GM21360 (cell line): ENCODE measurements at regions not wholly inside any gene's neighbourhood (a gene's known extent, or its start where the extent isn't known, plus 50 kb on each side); places are given as distances from the start of the nearest gene placed in this dataset.

ENCODE experiments used
- ATAC-seq: cut with Tn5 transposase; IDR thresholded peaks from one replicate; pipeline ENCODE4 v1.9.1; 2021; ENCODE audit warnings: mild to moderate bottlenecking, moderate library complexity; ENCODE audit not compliant: unreplicated experiment

DNA sequence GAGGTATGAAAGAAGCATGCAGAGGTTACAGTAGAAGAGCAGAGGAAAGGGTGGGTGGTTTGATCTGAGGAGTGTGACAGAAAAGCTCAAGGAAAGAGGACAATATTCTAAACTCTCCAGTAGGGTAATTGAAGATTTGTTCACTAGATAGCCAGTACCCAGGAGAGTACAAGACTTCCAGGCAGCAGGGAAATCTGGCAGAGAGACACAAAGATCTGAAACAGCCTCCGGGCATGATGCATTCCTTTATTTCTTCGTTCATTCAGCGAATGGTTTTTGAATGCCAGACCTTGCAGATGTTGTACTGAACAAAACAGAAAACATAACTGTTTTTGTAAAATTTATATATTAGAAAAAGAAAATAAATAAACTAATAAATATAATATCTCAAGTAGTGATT is 766.6 kb downstream of the FAT4 start:
- ATAC-seq, result no peak

DNA sequence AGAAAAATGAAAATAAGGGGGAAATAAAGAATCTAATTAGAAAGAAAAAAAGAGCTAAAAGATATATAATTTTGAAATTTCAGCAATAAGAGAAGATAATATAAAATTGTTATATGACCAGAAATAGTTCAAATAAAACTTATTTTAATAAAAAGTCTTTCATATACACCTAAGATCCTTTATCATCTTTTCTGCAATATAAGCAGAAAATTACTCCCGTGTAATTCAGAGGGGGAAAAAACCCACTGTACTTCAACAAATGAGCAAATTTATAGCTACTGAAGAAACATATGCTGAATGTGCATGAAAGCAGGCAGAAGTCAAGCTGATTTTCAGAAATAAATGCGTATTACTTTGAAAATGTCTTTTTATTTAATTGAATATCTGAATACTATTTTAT is 771.3 kb downstream of the FAT4 start:
- ATAC-seq, result no peak

GRCh38 chr4:126087101-126087500 is 772.3 kb downstream of the FAT4 start:
- ATAC-seq, result no peak

GRCh38 chr4:126097155-126097799 is 782.5 kb downstream of the FAT4 start:
- ATAC-seq, result no peak

- ATAC-seq, result no peak
Observed at GRCh38 chr4:126106658-126107057, 791.9 kb downstream of the FAT4 start.

DNA sequence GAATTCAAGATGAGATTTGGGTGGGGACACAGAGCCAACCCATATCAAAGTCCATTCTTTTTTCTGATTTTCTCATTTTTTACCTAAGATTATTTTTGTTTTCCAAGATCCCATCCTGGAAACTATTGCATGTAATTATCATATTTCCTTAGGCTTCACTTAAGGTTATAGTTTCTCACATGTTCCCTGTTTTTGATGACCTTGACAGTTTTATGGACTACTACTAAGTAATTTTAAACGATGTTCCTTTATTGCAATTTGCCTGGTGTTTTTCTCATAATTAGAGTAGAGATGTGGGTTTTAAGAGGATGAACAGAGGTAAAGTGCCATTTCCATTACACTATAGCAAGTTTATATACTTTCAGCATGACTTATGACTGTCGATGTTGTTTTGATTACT is 795.1 kb downstream of the FAT4 start:
- no peak for ATAC-seq

- ATAC-seq, result no peak
Observed at GRCh38 chr4:126113058-126113457, 798.3 kb downstream of the FAT4 start.

DNA sequence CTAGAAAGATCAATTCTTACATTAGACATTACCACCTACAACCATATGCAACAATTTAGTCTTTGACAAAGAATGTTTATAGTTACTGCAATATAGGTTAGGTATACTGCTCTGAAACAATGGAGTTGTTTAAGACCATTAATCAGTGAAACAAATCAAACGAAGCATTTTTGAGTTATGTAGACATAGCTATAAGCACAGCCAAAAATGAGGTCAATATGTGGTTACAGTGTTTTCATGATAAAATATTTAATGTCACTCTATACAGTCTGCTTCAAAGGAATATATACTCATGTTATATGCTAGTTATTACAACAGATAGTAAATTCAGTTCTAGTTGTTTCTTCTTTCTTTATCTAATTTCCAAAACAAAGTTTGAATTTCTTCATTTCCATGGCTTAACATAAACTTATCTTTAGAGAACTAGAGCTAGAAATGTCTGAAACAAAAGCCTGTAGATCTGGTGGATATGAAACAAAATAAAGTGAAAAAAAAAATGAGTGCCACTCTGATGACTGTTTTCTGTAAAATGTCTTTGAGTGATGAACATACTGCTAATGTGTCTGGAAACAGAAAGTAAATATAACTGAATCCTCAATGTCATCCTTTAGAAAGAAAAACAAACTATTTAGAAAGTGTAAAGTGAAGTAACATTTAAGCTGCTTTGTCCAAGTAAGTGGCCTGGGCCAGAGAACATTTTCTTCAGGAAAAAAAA is 809.0 kb downstream of the FAT4 start:
- ATAC-seq, result no peak

DNA sequence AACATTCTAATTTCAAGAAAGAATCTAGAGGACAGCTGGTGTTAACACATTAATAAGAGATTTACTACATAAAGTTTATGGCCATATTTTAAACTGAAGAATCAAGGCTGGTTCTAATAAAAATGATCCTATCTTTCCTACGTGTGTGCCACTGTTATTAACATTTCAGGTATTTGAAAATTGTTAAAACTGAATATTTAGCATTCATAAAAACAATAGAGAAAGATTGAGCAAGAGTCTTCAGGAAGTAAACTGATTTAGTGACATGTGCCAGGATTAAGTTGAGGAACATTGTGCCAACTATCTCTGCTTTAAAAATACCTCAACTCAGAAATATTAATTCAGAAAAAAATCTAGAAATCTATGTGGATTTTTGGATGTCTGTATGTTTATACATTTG is 810.1 kb downstream of the FAT4 start:
- no peak for ATAC-seq

DNA sequence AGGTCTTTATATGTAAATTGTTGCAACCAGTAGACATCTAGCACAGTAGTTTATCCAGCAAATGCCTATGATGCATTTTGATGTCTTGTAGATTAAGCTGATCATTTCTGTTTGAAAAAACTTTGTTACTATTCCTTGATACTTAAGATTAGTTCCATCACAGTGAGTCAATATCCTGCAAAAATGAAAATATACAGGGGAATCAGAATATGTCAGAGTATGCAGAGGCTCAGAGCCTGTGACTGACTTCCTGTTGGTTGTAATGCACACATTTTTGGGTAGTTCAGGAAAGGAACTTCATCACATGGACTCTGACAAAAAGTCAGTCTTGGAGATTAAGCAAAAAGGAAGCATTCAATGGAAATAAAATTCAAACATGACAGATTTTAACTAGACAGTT is 815.5 kb downstream of the FAT4 start:
- no peak for ATAC-seq

GRCh38 chr4:126136922-126137781 is 822.4 kb downstream of the FAT4 start:
- ATAC-seq, result no peak

- ATAC-seq, result no peak
Observed at GRCh38 chr4:126137782-126138170, 823.0 kb downstream of the FAT4 start.

- ATAC-seq, result no peak
Observed at GRCh38 chr4:126144543-126145237, 829.9 kb downstream of the FAT4 start.

- ATAC-seq, result no peak
Observed at GRCh38 chr4:126168484-126168883, 853.7 kb downstream of the FAT4 start.

GRCh38 chr4:126172126-126172525 is 857.4 kb downstream of the FAT4 start:
- ATAC-seq, result no peak

DNA sequence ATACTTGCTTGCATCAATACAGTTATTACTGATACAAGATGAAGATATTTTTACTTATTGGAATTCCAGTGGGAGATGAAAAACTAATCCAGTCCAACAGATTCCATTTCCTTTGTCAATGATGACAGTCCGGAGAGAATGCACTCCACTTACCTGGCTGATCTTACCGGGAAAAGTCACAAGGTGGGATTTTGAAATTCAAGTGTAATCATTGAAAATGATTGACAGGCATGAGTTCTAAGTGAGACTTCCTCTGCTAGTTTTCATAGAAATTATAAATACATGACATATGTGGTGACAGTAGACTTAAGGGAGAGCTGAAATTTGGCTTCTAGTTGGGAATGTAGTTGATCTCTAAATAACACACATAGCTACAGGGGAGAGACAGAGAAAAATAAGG is 859.9 kb downstream of the FAT4 start:
- ATAC-seq, result no peak

DNA sequence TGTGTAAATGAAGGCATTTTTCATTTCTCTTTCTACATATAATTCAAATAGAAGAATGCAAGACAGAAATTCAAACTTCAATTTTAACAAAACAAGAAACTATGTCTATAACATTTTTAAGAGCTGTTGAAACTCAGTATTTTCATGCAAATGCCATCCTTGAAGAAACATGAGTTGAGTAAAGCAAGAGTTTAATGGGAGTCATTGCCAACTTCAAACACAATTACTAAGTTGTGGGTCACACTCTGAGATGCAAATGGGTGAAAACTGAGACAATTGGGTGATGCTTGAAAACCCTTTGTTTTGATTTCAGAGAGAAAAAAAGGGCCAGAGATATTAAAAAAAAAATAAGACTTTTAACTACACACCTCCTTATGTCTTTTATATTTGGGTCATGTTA is 865.9 kb downstream of the FAT4 start:
- ATAC-seq, result no peak

DNA sequence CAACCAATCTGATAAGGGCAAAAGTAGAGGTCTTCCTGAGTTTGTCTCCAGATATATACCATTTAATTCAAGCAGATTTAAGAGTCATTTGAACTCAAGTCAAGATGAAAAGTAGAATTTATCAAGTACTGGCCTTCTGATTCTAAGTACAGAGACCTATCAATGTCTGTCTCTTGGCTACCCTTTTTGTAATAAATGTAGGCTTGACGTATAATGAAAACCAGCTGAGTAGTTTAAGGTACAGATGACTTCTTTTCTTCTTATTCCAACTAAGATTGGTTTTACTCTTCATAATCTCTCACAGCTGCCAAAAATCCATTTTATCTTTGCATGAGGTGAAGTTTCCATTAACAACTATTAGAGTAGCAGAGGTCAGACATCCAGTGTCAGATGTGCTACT is 867.6 kb downstream of the FAT4 start:
- ATAC-seq, result no peak

- no peak for ATAC-seq
Observed at GRCh38 chr4:126182786-126183185, 868.0 kb downstream of the FAT4 start.

DNA sequence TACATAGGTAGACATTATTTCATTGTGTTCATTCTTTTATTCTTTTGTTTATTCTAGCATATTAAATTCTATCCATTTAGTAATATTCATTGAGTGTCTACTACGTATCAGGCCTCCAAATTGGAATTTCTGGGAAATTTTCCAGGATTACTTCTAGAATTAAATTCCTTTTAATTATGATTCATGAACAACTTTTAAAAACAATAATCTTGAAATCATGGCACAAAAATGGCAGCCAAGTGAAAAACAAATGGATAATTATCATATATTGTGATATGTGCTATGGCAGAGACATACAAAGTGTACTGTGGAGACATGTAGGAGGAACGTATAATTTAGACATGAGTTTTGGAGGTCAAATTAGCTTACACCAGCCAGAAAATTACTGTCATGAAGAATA is 868.5 kb downstream of the FAT4 start:
- ATAC-seq, result no peak

- no peak for ATAC-seq
Observed at GRCh38 chr4:126191536-126191935, 876.8 kb downstream of the FAT4 start.
